HEK293T (cell line): ENCODE measurements at regions not wholly inside any gene's neighbourhood (a gene's known extent, or its start where the extent isn't known, plus 50 kb on each side); places are given as distances from the start of the nearest gene placed in this dataset.

Experiments used
- CTCF ChIA-PET: fragments of 350-600 bp; formaldehyde crosslinking; extraction: SDS; loops from one replicate; lab custom pipeline; 2021; ENCODE audit warnings: antibody characterized with exemption, inconsistent platforms; lab: Yijun Ruan, JAX
- POLR2A ChIA-PET: fragments of 350-600 bp; formaldehyde crosslinking; extraction: SDS; loops from one replicate; lab custom pipeline; 2020; ENCODE audit warnings: antibody characterized with exemption, inconsistent platforms; lab: Yijun Ruan, JAX
- DNase-seq: peaks from one replicate; pipeline ENCODE4 v3.0.0; 2012; ENCODE audit warnings: mixed read lengths; ENCODE audit errors: extremely low spot score
- ARNT ChIP-seq: fragments of 450-650 bp; IDR thresholded peaks from 2 replicates; pipeline ENCODE4 v1.6.1; 2017; ENCODE audit warnings: mild to moderate bottlenecking
- BHLHE40 ChIP-seq: fragments of 450-650 bp; IDR thresholded peaks from 2 replicates; pipeline ENCODE4 v1.6.1; 2016; ENCODE audit warnings: mild to moderate bottlenecking, moderate library complexity, borderline replicate concordance
- CTBP1 ChIP-seq: fragments of 450-650 bp; IDR thresholded peaks from 2 replicates; pipeline ENCODE4 v1.6.1; 2016; ENCODE audit warnings: borderline replicate concordance
- ELF4 ChIP-seq: fragments of 450-650 bp; IDR thresholded peaks from 2 replicates; pipeline ENCODE4 v1.6.1; 2017; ENCODE audit warnings: antibody characterized with exemption
- FOXA1 ChIP-seq: fragments of 450-650 bp; IDR thresholded peaks from 2 replicates; pipeline ENCODE4 v1.6.1; 2016; ENCODE audit warnings: mild to moderate bottlenecking
- FOXK2 ChIP-seq: fragments of 450-650 bp; IDR thresholded peaks from 2 replicates; pipeline ENCODE4 v1.6.1; 2016; ENCODE audit warnings: mild to moderate bottlenecking
- FOXM1 ChIP-seq: fragments of 450-650 bp; IDR thresholded peaks from 2 replicates; pipeline ENCODE4 v1.6.1; 2017; ENCODE audit warnings: mild to moderate bottlenecking, borderline replicate concordance
- HDGF ChIP-seq: fragments of 450-650 bp; IDR thresholded peaks from 2 replicates; pipeline ENCODE4 v1.6.1; 2017; ENCODE audit warnings: antibody characterized with exemption, borderline replicate concordance
- L3MBTL2 ChIP-seq: fragments of 450-650 bp; conservative IDR thresholded peaks from 2 replicates; pipeline ENCODE4 v1.6.1; 2016; ENCODE audit warnings: mild to moderate bottlenecking
- LEF1 ChIP-seq: fragments of 450-650 bp; IDR thresholded peaks from 2 replicates; pipeline ENCODE4 v1.6.1; 2017; ENCODE audit warnings: mild to moderate bottlenecking, borderline replicate concordance
- NFRKB ChIP-seq: fragments of 450-650 bp; IDR thresholded peaks from 2 replicates; pipeline ENCODE4 v1.6.1; 2016; ENCODE audit warnings: mild to moderate bottlenecking, moderate library complexity
- PKNOX1 ChIP-seq: fragments of 450-650 bp; IDR thresholded peaks from 2 replicates; pipeline ENCODE4 v1.6.1; 2016
- SP1 ChIP-seq: fragments of 450-650 bp; IDR thresholded peaks from 2 replicates; pipeline ENCODE4 v1.6.1; 2017
- SUZ12 ChIP-seq: fragments of 450-650 bp; IDR thresholded peaks from 2 replicates; pipeline ENCODE4 v1.6.1; 2016; ENCODE audit warnings: mild to moderate bottlenecking
- TARDBP ChIP-seq: fragments of 450-650 bp; IDR thresholded peaks from 2 replicates; pipeline ENCODE4 v1.6.1; 2016
- ZNF384 ChIP-seq: fragments of 450-650 bp; IDR thresholded peaks from 2 replicates; pipeline ENCODE4 v1.6.1; 2016

DNA sequence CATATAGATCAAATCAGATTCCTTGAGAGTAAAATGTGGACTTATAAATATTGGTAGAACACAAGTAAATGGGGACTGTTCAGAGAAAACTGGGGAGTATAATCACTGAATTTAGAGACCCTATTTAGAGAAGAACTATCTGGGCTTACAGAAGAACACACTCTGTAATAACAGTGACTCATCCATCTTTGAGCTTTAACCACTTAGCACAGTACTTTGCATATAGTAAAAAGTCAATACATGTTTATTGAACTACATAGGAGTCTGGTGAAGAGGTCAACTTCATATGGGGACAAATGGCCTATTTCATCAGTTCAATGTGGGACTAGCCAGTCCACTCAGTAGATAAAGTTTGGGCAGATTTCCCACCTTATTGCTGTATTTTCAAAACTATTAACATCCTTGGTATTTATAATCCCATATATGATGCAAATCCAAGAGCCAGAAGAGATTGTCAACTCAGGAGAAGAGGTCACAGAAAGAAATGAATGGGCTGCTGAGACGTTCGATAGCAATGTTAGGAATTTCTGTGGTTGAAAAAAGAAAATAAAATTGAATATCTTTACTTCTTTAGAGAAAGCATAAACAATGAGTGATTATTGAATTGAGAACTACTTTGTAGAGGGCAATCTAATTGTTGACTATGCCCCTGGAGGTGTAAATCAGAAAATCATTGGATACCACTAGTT is 119.3 kb upstream of the CACNA2D1 start:
- no peak for DNase-seq
- ChIA-PET CTCF (interaction anchor here (0.6 kb wide), 1 partner anchor 403 kb away, joined by 3 read pairs; no protein-coding TSS in a partner anchor), POLR2A (no interaction called here)
- no peak for TF ChIP-seq LEF1
- TF ChIP-seq FOXK2: no peak
- no peak for TF ChIP-seq BHLHE40
- TF ChIP-seq HDGF: no peak
- no peak for TF ChIP-seq TARDBP
- TF ChIP-seq FOXA1: no peak
- TF ChIP-seq FOXM1: no peak
- TF ChIP-seq CTBP1: no peak
- no peak for TF ChIP-seq ZNF384

- ChIA-PET CTCF (no interaction called here), POLR2A (no interaction called here)
- peak; percentile 10 for DNase-seq
- TF ChIP-seq ELF4: no peak
Measured at GRCh38 chr7:82559193-82559805, 115.7 kb upstream of the CACNA2D1 start.

DNA sequence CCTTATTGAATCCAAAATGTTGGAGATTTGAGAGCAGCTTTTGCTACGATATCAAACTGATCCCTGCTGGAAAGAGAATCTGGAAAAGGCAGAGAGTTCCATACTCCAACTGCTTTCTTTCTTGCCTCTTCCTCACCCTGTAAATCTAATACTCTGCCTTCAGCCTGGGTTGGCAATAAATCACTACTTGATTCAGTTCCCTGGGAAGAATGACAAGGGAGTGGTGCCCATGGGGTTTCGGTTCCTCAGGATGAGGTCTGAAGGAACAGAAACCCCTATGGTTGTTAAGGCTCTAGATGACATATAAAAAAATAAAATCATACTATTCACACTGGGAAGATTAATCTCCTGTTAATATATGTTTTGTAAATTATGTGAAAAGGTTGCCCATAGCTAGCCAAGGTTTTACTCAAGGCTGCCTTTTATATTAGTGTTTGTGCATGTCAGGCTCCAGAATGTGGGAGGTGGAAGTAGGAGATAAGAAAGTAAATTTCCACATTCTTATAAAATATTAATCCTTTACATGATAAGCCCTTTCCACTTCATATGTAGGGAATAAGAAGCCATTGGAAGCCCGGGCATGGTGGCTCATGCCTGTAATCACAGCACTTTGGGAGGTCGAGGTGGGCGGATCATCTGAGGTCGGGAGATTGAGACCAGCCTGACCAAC is 106.2 kb upstream of the CACNA2D1 start:
- no peak for TF ChIP-seq SP1
- no peak for TF ChIP-seq NFRKB
- peak; percentile 16; the same call in 1 of the 2 replicates for TF ChIP-seq PKNOX1
- no peak for DNase-seq
- POLR2A ChIA-PET: no interaction called here
- CTCF ChIA-PET: no interaction called here

DNA sequence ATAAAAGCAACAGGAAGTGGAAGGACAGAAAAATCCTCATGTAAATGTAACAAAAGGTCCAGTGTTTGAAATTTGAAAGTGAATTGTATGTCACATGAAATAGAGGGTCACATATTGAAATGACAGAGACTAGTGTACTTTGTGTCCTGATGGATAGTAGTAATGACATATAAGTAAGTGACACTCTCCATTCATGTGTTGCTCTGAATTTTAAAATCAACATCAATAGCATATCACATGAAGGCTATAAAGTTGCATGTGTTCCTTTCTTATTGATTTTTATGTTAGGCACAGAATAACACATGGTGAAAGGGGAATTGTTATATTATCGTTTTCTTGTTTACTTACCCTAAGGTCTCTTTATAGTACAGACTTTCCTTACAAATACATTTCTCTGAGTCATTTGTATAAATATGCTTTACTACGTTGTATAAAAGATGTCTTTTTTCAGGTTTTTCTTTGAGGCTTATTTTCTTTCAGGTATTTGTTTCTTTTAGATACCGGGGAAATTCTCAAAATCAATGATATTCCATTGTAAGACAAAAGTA is 104.6 kb upstream of the CACNA2D1 start:
- TF ChIP-seq ARNT (no peak), CTBP1 (no peak), BHLHE40 (no peak), FOXM1 (no peak), SUZ12 (no peak), L3MBTL2 (no peak), NFRKB (no peak), PKNOX1 (no peak), HDGF (no peak), FOXA1 (no peak), FOXK2 (no peak), TARDBP (no peak), ELF4 (no peak), ZNF384 (no peak), SP1 (no peak), LEF1 (no peak)
- ChIA-PET CTCF (no interaction called here), POLR2A (no interaction called here)
- DNase-seq: no peak

DNA sequence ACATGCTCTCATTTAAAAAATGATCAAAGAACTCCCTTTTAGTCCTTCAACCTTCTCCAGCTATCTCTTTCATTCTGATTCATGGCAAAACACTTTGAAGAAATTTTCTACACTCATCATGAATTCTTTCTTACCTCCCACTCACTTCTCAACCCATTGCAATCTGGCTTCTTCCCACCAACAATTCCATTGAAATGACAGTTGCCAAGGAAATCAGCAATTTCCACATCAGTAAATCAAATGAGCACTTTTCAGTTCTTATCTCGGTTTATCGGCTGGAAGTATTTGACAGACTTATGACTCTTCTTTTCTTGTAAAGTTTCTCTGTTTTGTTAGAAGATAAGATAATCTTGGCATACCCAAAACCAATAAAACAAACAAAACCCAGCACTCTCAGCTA is 99.1 kb upstream of the CACNA2D1 start:
- ChIA-PET CTCF (interaction anchor here (0.5 kb wide), 1 partner anchor 308 kb away, joined by 3 read pairs; no protein-coding TSS in a partner anchor), POLR2A (no interaction called here)
- peak; percentile 6 for DNase-seq
- TF ChIP-seq BHLHE40 (no peak), PKNOX1 (peak; percentile 60; the same call in 1 of the 2 replicates), TARDBP (no peak), HDGF (no peak)

DNA sequence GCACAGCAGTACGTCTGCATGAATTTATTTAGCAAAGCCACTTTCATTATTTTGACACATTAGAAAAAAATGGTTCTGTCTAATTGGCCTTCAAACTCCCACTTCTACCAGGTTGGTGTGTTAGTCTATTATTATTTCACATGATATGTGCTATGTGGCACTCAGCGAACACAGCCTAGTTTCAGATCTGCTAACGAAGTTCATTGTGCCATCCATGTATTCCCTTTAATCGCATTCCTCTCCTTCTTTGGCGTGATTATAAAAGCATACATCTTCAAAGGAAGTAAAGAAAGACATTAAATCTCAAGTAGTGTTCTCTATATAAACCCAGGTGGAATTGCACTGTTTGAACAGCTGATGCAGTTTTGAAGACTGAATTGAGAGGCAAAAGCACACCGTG is 96.4 kb upstream of the CACNA2D1 start:
- ChIA-PET POLR2A (no interaction called here), CTCF (interaction anchor here (0.7 kb wide), 1 partner anchor 57 kb away, joined by 3 read pairs; no protein-coding TSS in a partner anchor)
- TF ChIP-seq BHLHE40 (no peak), TARDBP (no peak), FOXK2 (no peak), NFRKB (no peak), LEF1 (no peak)
- no peak for DNase-seq
